HCT116 (cell line): ENCODE measurements at regions not wholly inside any gene's neighbourhood (a gene's known extent, or its start where the extent isn't known, plus 50 kb on each side); places are given as distances from the start of the nearest gene placed in this dataset.

Experiments used
- ATAC-seq: fragments of 200-7000 bp; cut with Tn5 transposase; 2 replicates; pipeline ENCODE4 v1.9.1; 2020; ENCODE audit warnings: mild to moderate bottlenecking, moderate library complexity
- BruUV-seq: library from RNA; stranded (reverse); fragments of 400-500 nt; replicated peaks from 2 replicates; lab custom pipeline; 2021; lab: Mats Ljungman, UMichigan
- CTCF ChIA-PET: fragments of 300-600 bp; sonication (Branson Sonifier 250); formaldehyde crosslinking; loops from one replicate; lab custom pipeline; 2021; ENCODE audit warnings: antibody characterized with exemption; lab: Charles Lee
- POLR2A ChIA-PET: fragments of 300-600, 350-600 bp; sonication (Branson Sonifier 250); formaldehyde crosslinking; loops from one replicate; lab custom pipeline; 2021; ENCODE audit warnings: antibody characterized with exemption; lab: Charles Lee
- RAD21 ChIA-PET, 2 experiments: fragments of 300-600 bp; sonication (Branson Sonifier 250); formaldehyde crosslinking; loops; one replicate each; lab custom pipeline; 2023; ENCODE audit warnings: low total read pairs in 2 of 2; ENCODE audit not compliant: uncharacterized antibody in 2 of 2, unreplicated experiment in 2 of 2, low non-redundant PET in 1 of 2; lab: Charles Lee
- DNase-seq: peaks from one replicate; pipeline ENCODE4 v3.0.0-alpha.2; 2010; ENCODE audit warnings: low read depth, low spot score
- H2AFZ ChIP-seq: fragments of 200-600 bp; shearing (Covaris generic), sonication (generic); 2 replicates; pipeline ENCODE4 v1.6.1; 2017; ENCODE audit warnings: low read depth, mixed run types, mixed read lengths, antibody characterized with exemption, low read length; ENCODE audit not compliant: poor library complexity, severe bottlenecking
- H3K27ac ChIP-seq: 2 replicates; pipeline ENCODE4 v1.5.1; 2012; ENCODE audit warnings: low read depth, low read length
- H3K27me3 ChIP-seq: fragments of 200-600 bp; sonication (generic); 2 replicates; pipeline ENCODE4 v1.6.1; 2016; ENCODE audit warnings: mixed run types, low read length, mixed read lengths; ENCODE audit not compliant: insufficient read depth
- H3K36me3 ChIP-seq, 2 experiments: fragments of 200-500 bp in 1 of 2; fragments of 200-600 bp in 1 of 2; sonication (Bioruptor generic) in 1 of 2; sonication (generic) in 1 of 2; 2 replicates each; pipeline versions ENCODE4 v1.5.1 to v1.6.1; 2014 to 2016; ENCODE audit warnings: low read length in 2 of 2, inconsistent platforms in 1 of 2, mixed read lengths in 1 of 2, mixed run types in 1 of 2; ENCODE audit not compliant: insufficient read depth in 2 of 2, control insufficient read depth in 1 of 2
- H3K4me1 ChIP-seq, 2 experiments: fragments of 200-600 bp in 1 of 2; sonication (generic) in 1 of 2; 2 replicates each; pipeline versions ENCODE4 v1.5.1 to v1.6.1; 2012 to 2017; ENCODE audit warnings: low read length in 2 of 2, inconsistent platforms in 1 of 2, mild to moderate bottlenecking in 1 of 2, mixed read lengths in 1 of 2, mixed run types in 1 of 2, moderate library complexity in 1 of 2; ENCODE audit not compliant: insufficient read depth in 2 of 2, control insufficient read depth in 1 of 2
- H3K4me2 ChIP-seq: fragments of 200-600 bp; sonication (generic); 2 replicates; pipeline ENCODE4 v1.6.1; 2017; ENCODE audit warnings: mixed run types, low read length, mixed read lengths
- H3K4me3 ChIP-seq, 2 experiments: fragments of 200-600 bp in 1 of 2; sonication (generic) in 1 of 2; replicated peaks in 1 of 2; 2 replicates each; pipeline ENCODE4 v1.5.1; 2011 to 2016; ENCODE audit warnings: low read length in 2 of 2, control low read depth in 1 of 2, low read depth in 1 of 2, mild to moderate bottlenecking in 1 of 2, mixed read lengths in 1 of 2, mixed run types in 1 of 2
- H3K79me2 ChIP-seq: fragments of 200-600 bp; sonication (generic); 2 replicates; pipeline ENCODE4 v1.6.1; 2017; ENCODE audit warnings: mild to moderate bottlenecking, mixed run types, low read length, moderate library complexity, mixed read lengths; ENCODE audit not compliant: insufficient read depth
- H3K9ac ChIP-seq: fragments of 200-600 bp; sonication (generic); 2 replicates; pipeline ENCODE4 v1.6.1; 2016; ENCODE audit warnings: low read length, mixed read lengths
- H3K9me2 ChIP-seq: fragments of 200-600 bp; sonication (generic), shearing (Covaris generic); 2 replicates; pipeline ENCODE4 v1.6.1; 2017; ENCODE audit warnings: mixed run types, mild to moderate bottlenecking, moderate library complexity; ENCODE audit not compliant: insufficient read depth
- H3K9me3 ChIP-seq, 2 experiments: fragments of 200-500 bp in 1 of 2; fragments of 200-600 bp in 1 of 2; sonication (Bioruptor generic) in 1 of 2; sonication (generic) in 1 of 2; 2 replicates each; pipeline ENCODE4 v1.6.1; 2014 to 2017; ENCODE audit warnings: low read length in 2 of 2, mixed read lengths in 2 of 2, inconsistent platforms in 1 of 2, low read depth in 1 of 2, mild to moderate bottlenecking in 1 of 2, mixed run types in 1 of 2, moderate library complexity in 1 of 2; ENCODE audit not compliant: control insufficient read depth in 1 of 2, insufficient read depth in 1 of 2
- H4K20me1 ChIP-seq: fragments of 200-600 bp; sonication (generic), shearing (Covaris generic); 2 replicates; pipeline ENCODE4 v1.6.1; 2017; ENCODE audit warnings: mixed run types, mild to moderate bottlenecking, moderate library complexity; ENCODE audit not compliant: insufficient read depth
- CBX3 ChIP-seq: IDR thresholded peaks from 2 replicates; pipeline ENCODE4 v1.6.1; 2012; ENCODE audit warnings: low read depth
- CEBPB ChIP-seq: IDR thresholded peaks from 2 replicates; pipeline ENCODE4 v1.6.1; 2012; ENCODE audit warnings: low read depth
- EGR1 ChIP-seq: IDR thresholded peaks from 2 replicates; pipeline ENCODE4 v1.6.1; 2012; ENCODE audit warnings: low read depth
- EZH2phosphoT487 ChIP-seq: fragments of 200-600 bp; IDR thresholded peaks from 2 replicates; pipeline ENCODE4 v1.6.1; 2018; ENCODE audit warnings: antibody characterized with exemption, borderline replicate concordance
- FOSL1 ChIP-seq: IDR thresholded peaks from 2 replicates; pipeline ENCODE4 v1.6.1; 2012; ENCODE audit warnings: low read depth
- JUND ChIP-seq: IDR thresholded peaks from 2 replicates; pipeline ENCODE4 v1.6.1; 2012
- POLR2AphosphoS5 ChIP-seq: IDR thresholded peaks from 2 replicates; pipeline ENCODE4 v1.6.1; 2011; ENCODE audit warnings: mild to moderate bottlenecking, low read depth, low read length, moderate library complexity
- RAD21 ChIP-seq: IDR thresholded peaks from 2 replicates; pipeline ENCODE4 v1.6.1; 2012; ENCODE audit warnings: low read depth, mild to moderate bottlenecking
- SIN3A ChIP-seq: IDR thresholded peaks from 2 replicates; pipeline ENCODE4 v1.6.1; 2012; ENCODE audit warnings: low read depth
- SP1 ChIP-seq: IDR thresholded peaks from 2 replicates; pipeline ENCODE4 v1.6.1; 2012; ENCODE audit warnings: low read depth
- SRF ChIP-seq: IDR thresholded peaks from 2 replicates; pipeline ENCODE4 v1.6.1; 2012; ENCODE audit warnings: low read depth
- TCF7L2 ChIP-seq: IDR thresholded peaks from 2 replicates; pipeline ENCODE4 v1.7.0; 2011; ENCODE audit warnings: borderline replicate concordance, inconsistent platforms; ENCODE audit not compliant: insufficient read depth, insufficient read length; ENCODE audit errors: extremely low read depth
- YY1 ChIP-seq: IDR thresholded peaks from 2 replicates; pipeline ENCODE4 v1.6.1; 2011; ENCODE audit warnings: low read length, low read depth, moderate library complexity, mild to moderate bottlenecking; ENCODE audit not compliant: insufficient replicate concordance; ENCODE audit errors: extremely low read depth
- ZFX ChIP-seq: fragments of 450-650 bp; IDR thresholded peaks from 2 replicates; pipeline ENCODE4 v1.6.1; 2017
- ZNF274 ChIP-seq: fragments of 200-500 bp; sonication (Bioruptor generic); IDR thresholded peaks from 2 replicates; pipeline ENCODE4 v1.6.1; 2014; ENCODE audit warnings: mild to moderate bottlenecking, low read depth, low read length, inconsistent platforms
- intact Hi-C: fragments of 100-400 bp; cut with micrococcal nuclease; formaldehyde crosslinking; loops from 2 replicates; pipeline ENCODE4 v1.10.0; 2022
- TF ChIP-seq, protein P1 (sequence below): IDR thresholded peaks from 2 replicates; pipeline ENCODE4 v1.6.1; 2012
- TF ChIP-seq, protein P2 (sequence below): IDR thresholded peaks from 2 replicates; pipeline ENCODE4 v1.6.1; 2012

DNA sequence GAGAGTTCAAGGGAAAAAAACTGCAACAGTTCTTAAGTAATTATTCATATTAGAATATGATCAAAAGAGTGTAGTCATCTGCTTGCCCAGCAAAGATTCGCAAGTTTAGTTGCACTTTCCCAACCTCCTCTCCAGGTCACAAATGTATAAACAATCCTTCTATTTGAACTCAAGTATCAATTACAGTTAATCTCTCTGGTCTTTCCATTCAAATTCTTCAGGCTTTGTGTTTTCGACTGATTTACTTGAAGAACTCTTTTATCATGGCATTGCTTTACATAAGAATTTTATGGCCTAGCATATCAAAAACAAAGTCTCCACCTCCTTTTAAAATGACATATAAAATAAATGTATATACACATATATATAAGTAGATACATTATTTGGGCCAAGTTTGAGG lies 1009.6 kb upstream of the DIAPH2 start:
- no peak overlapping the region for H3K27ac ChIP-seq
- ATAC-seq (no peak), DNase-seq (no peak)
- ChIA-PET POLR2A (no interaction called here), CTCF (no interaction called here), RAD21 (no interaction called here)
- no peaks in the 10 kb centered on the region for H3K4me1 ChIP-seq
- H3K4me2 ChIP-seq, result no peak overlapping the region
- H3K36me3 ChIP-seq, result no peaks in the 10 kb centered on the region
- no peak overlapping the region for H2AFZ ChIP-seq
- no TSS peak for BruUV-seq
- H4K20me1 ChIP-seq, result no peaks in the 10 kb centered on the region
- TF ChIP-seq SP1 (no peak), EZH2phosphoT487 (no peak), ZFX (no peak), POLR2AphosphoS5 (no peak), EGR1 (no peak), CBX3 (no peak), FOSL1 (no peak), JUND (no peak), CEBPB (no peak), RAD21 (no peak), ZNF274 (no peak), SIN3A (no peak), YY1 (no peak), TCF7L2 (no peak), SRF (no peak)
- TF ChIP-seq, protein P1, sequence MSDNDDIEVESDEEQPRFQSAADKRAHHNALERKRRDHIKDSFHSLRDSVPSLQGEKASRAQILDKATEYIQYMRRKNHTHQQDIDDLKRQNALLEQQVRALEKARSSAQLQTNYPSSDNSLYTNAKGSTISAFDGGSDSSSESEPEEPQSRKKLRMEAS, result no peak
- TF ChIP-seq, protein P2, sequence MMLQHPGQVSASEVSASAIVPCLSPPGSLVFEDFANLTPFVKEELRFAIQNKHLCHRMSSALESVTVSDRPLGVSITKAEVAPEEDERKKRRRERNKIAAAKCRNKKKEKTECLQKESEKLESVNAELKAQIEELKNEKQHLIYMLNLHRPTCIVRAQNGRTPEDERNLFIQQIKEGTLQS, result no peak
- H3K9ac ChIP-seq, result no peak overlapping the region
- intact Hi-C loops, result no loop called here
- no peaks in the 10 kb centered on the region for H3K9me2 ChIP-seq
- H3K9me3 ChIP-seq, result no peaks in the 10 kb centered on the region
- H3K79me2 ChIP-seq, result no peaks in the 10 kb centered on the region
- H3K27me3 ChIP-seq, result no peaks in the 10 kb centered on the region
- H3K4me3 ChIP-seq, result no peak overlapping the region
